ENCODE measurements at regions not wholly inside any gene's neighbourhood (a gene's known extent, or its start where the extent isn't known, plus 50 kb on each side); places are given as distances from the start of the nearest gene placed in this dataset.
"Not testable (repeated sequence)": the region's sequence is repeated elsewhere in the genome, so short reads cannot be mapped to it uniquely, and the experiment has no call there.

GRCh38 chr5:163115011-163115410 is 322.4 kb upstream of the CCNG1 start:
- H3K4me3 ChIP-seq (replicated peaks in 1 of 3; ENCODE audit: insufficient read depth in 1 of 3, low read depth in 1 of 3, low read length in 3 of 3): no peak overlapping the region
- H2AFZ ChIP-seq (ENCODE audit: low read depth, low read length): no peak overlapping the region
- intact Hi-C loops (cut with micrococcal nuclease): no loop called here
- no peak overlapping the region for H3K27ac ChIP-seq (ENCODE audit: insufficient read depth, low read depth, low read length)
- FAIRE-seq: no peak
- no peaks in the 10 kb centered on the region for H3K4me1 ChIP-seq (ENCODE audit: control insufficient read depth, extremely low read depth, insufficient read depth, low read length)
- H3K27me3 ChIP-seq (ENCODE audit: control insufficient read depth in 2 of 2, insufficient read depth in 2 of 2, low read length in 2 of 2): no peaks in the 10 kb centered on the region
- no TSS peak for BruUV-seq (replicated peaks)
- POLR2A ChIA-PET: no interaction called here
- dilution Hi-C loops (cut with MboI; ENCODE audit: extremely low pct_ligation_motif_present, low sequenced_read_pairs): no loop called here
- CTCF ChIA-PET: no interaction called here
- no peak for DNase-seq (ENCODE audit: low read depth, low spot score)
- TF ChIP-seq POLR2A (IDR thresholded peaks at IDR 0.05; ENCODE audit: low read depth, low read length) (no peak), JUN (IDR thresholded peaks at IDR 0.05; ENCODE audit: borderline replicate concordance, insufficient read depth, insufficient read length, low read depth) (no peak), EZH2 (IDR thresholded peaks at IDR 0.05; ENCODE audit: borderline replicate concordance, low read depth, low read length, severe bottlenecking) (no peak), MYC (IDR thresholded peaks at IDR 0.05; ENCODE audit: low read depth, low read length) (no peak), GATA2 (IDR thresholded peaks at IDR 0.05; ENCODE audit: insufficient read depth, insufficient read length, low read depth, low read length) (no peak), POLR2AphosphoS5 (IDR thresholded peaks at IDR 0.05; ENCODE audit: insufficient read depth, low read depth, low read length) (no peak), MAX (IDR thresholded peaks at IDR 0.05; ENCODE audit: insufficient read depth, insufficient read length) (no peak), FOS (IDR thresholded peaks at IDR 0.05; ENCODE audit: borderline replicate concordance, insufficient read depth, low read length) (no peak), CTCF (IDR thresholded peaks at IDR 0.05; ENCODE audit: extremely low read depth in 1 of 2, insufficient read depth in 1 of 2, low read depth in 1 of 2, low read length in 2 of 2) (no peak)
- no peaks in the 10 kb centered on the region for H3K79me2 ChIP-seq (ENCODE audit: control insufficient read depth, insufficient read depth, low read length)
- H3K9me3 ChIP-seq (replicated peaks; ENCODE audit: control insufficient read depth, insufficient read depth, low read length): peaks cover 2% of the 10 kb centered on the region
- no peaks in the 10 kb centered on the region for H3K36me3 ChIP-seq (ENCODE audit: control insufficient read depth in 2 of 2, extremely low read depth in 1 of 2, insufficient read depth in 2 of 2, low read length in 2 of 2)
- no peak overlapping the region for H3K4me2 ChIP-seq (ENCODE audit: insufficient read depth, low read length)
- H4K20me1 ChIP-seq (replicated peaks; ENCODE audit: control insufficient read depth, extremely low read depth, insufficient read depth, low read length): no peaks in the 10 kb centered on the region
- no peaks in the 10 kb centered on the region for H3K9me1 ChIP-seq (replicated peaks; ENCODE audit: control insufficient read depth, extremely low read depth, insufficient read depth, low read length)
- H3K9ac ChIP-seq (replicated peaks; ENCODE audit: extremely low read depth, insufficient read depth, low read length): no peak overlapping the region

GRCh38 chr5:163116618-163117017 is 320.8 kb upstream of the CCNG1 start:
- H3K4me3 ChIP-seq (replicated peaks in 1 of 3; ENCODE audit: insufficient read depth in 1 of 3, low read depth in 1 of 3, low read length in 3 of 3); H4K20me1 ChIP-seq (replicated peaks; ENCODE audit: control insufficient read depth, extremely low read depth, insufficient read depth, low read length); intact Hi-C loops (cut with micrococcal nuclease); H3K36me3 ChIP-seq (ENCODE audit: control insufficient read depth in 2 of 2, extremely low read depth in 1 of 2, insufficient read depth in 2 of 2, low read length in 2 of 2); H3K9ac ChIP-seq (replicated peaks; ENCODE audit: extremely low read depth, insufficient read depth, low read length); H3K9me3 ChIP-seq (replicated peaks; ENCODE audit: control insufficient read depth, insufficient read depth, low read length); H3K4me2 ChIP-seq (ENCODE audit: insufficient read depth, low read length); CTCF ChIA-PET; H3K27me3 ChIP-seq (ENCODE audit: control insufficient read depth in 2 of 2, insufficient read depth in 2 of 2, low read length in 2 of 2); H3K79me2 ChIP-seq (ENCODE audit: control insufficient read depth, insufficient read depth, low read length); DNase-seq (ENCODE audit: low read depth, low spot score); H3K27ac ChIP-seq (ENCODE audit: insufficient read depth, low read depth, low read length); POLR2A ChIA-PET; dilution Hi-C loops (cut with MboI; ENCODE audit: extremely low pct_ligation_motif_present, low sequenced_read_pairs); BruUV-seq (replicated peaks); H3K4me1 ChIP-seq (ENCODE audit: control insufficient read depth, extremely low read depth, insufficient read depth, low read length); FAIRE-seq; H3K9me1 ChIP-seq (replicated peaks; ENCODE audit: control insufficient read depth, extremely low read depth, insufficient read depth, low read length); H2AFZ ChIP-seq (ENCODE audit: low read depth, low read length): not testable (repeated sequence)

Measured in endothelial cell of umbilical vein (primary cell).